ENCODE measurements at regions not wholly inside any gene's neighbourhood (a gene's known extent, or its start where the extent isn't known, plus 50 kb on each side); places are given as distances from the start of the nearest gene placed in this dataset.

- TF ChIP-seq CTCF (IDR thresholded peaks at IDR 0.05) (no peak), POLR2A (IDR thresholded peaks at IDR 0.05) (no peak)
Measured at GRCh38 chr10:44186821-44187220, 198.1 kb downstream of the CXCL12 start.
